ENCODE measurements at regions not wholly inside any gene's neighbourhood (a gene's known extent, or its start where the extent isn't known, plus 50 kb on each side); places are given as distances from the start of the nearest gene placed in this dataset.

- H3K4me1 Mint-ChIP-seq, result peaks cover 6% of the 10 kb centered on the region
- TF ChIP-seq CTCF (IDR thresholded peaks at IDR 0.05; ENCODE audit: unreplicated experiment), result no peak
- no peak overlapping the region for H3K4me3 Mint-ChIP-seq
- no peaks in the 10 kb centered on the region for H3K36me3 Mint-ChIP-seq
- DNase-seq (ENCODE audit: low spot score in 2 of 2, unreplicated experiment in 2 of 2), result no peak
- peaks cover 2% of the 10 kb centered on the region for H3K27me3 Mint-ChIP-seq (ENCODE audit: low read depth)
- H3K9me3 Mint-ChIP-seq, result peaks cover 6% of the 10 kb centered on the region
- H3K27ac Mint-ChIP-seq, result no peak overlapping the region
These were observed 140.7 kb downstream of the PFKFB3 start for GRCh38 chr10:6343305-6344010.

- Mint-ChIP-seq H3K4me3 (no peak overlapping the region), H3K9me3 (peaks cover 6% of the 10 kb centered on the region), H3K27me3 (ENCODE audit: low read depth) (no peaks in the 10 kb centered on the region), H3K4me1 (peaks cover 9% of the 10 kb centered on the region), H3K27ac (no peak overlapping the region), H3K36me3 (no peaks in the 10 kb centered on the region)
- no peak for DNase-seq (ENCODE audit: low spot score in 2 of 2, unreplicated experiment in 2 of 2)
- TF ChIP-seq CTCF (IDR thresholded peaks at IDR 0.05; ENCODE audit: unreplicated experiment), result no peak
These were observed 142.7 kb downstream of the PFKFB3 start for GRCh38 chr10:6345404-6345803.

- no peak for DNase-seq (ENCODE audit: low spot score in 2 of 2, unreplicated experiment in 2 of 2)
- Mint-ChIP-seq H3K9me3 (peaks cover 6% of the 10 kb centered on the region), H3K4me1 (peaks cover 9% of the 10 kb centered on the region), H3K4me3 (no peak overlapping the region), H3K36me3 (no peaks in the 10 kb centered on the region), H3K27me3 (ENCODE audit: low read depth) (no peaks in the 10 kb centered on the region), H3K27ac (no peak overlapping the region)
- no peak for TF ChIP-seq CTCF (IDR thresholded peaks at IDR 0.05; ENCODE audit: unreplicated experiment)
These were observed 143.9 kb downstream of the PFKFB3 start for GRCh38 chr10:6346631-6347030.

- H3K27me3 Mint-ChIP-seq (ENCODE audit: low read depth), result no peaks in the 10 kb centered on the region
- DNase-seq (ENCODE audit: low spot score in 2 of 2, unreplicated experiment in 2 of 2), result no peak
- no peak for TF ChIP-seq CTCF (IDR thresholded peaks at IDR 0.05; ENCODE audit: unreplicated experiment)
- peaks cover 6% of the 10 kb centered on the region for H3K9me3 Mint-ChIP-seq
- no peak overlapping the region for H3K4me3 Mint-ChIP-seq
- H3K36me3 Mint-ChIP-seq, result no peaks in the 10 kb centered on the region
- H3K27ac Mint-ChIP-seq, result no peak overlapping the region
- peaks cover 9% of the 10 kb centered on the region for H3K4me1 Mint-ChIP-seq
These were observed 144.7 kb downstream of the PFKFB3 start for GRCh38 chr10:6347391-6347951.

GRCh38 chr10:6348096-6348874 is 145.6 kb downstream of the PFKFB3 start:
- H3K36me3 Mint-ChIP-seq, result no peaks in the 10 kb centered on the region
- no peak overlapping the region for H3K4me3 Mint-ChIP-seq
- H3K27me3 Mint-ChIP-seq (ENCODE audit: low read depth), result no peaks in the 10 kb centered on the region
- no peak overlapping the region for H3K27ac Mint-ChIP-seq
- H3K9me3 Mint-ChIP-seq, result peaks cover 6% of the 10 kb centered on the region
- no peak for DNase-seq (ENCODE audit: low spot score in 2 of 2, unreplicated experiment in 2 of 2)
- TF ChIP-seq CTCF (IDR thresholded peaks at IDR 0.05; ENCODE audit: unreplicated experiment), result no peak
- H3K4me1 Mint-ChIP-seq, result peaks cover 9% of the 10 kb centered on the region
